ENCODE measurements at regions not wholly inside any gene's neighbourhood (a gene's known extent, or its start where the extent isn't known, plus 50 kb on each side); places are given as distances from the start of the nearest gene placed in this dataset.

DNA sequence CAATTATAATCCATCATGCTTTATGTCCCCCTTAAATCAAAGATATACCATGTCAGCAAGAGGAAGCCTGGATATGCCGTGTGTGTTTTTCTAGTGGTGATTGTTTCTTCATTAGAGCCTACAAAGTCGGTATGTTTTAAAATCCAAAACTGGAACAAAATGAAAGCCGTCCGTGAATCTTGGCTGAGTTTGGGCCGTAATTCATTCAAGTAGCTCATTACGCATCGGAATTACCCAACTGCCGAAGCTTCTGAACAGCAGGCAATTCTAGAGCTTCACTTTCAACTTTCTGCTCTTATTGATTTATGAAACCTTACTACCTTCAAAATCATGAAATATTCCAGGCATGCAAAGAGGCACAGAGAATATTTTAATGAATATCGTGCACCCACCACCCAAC lies 224.7 kb downstream of the AACS start:
- 93% methylated on average over 9 of the region's 9 CpGs; no CpG with 5 or more reads in 1 of the 2 experiments for WGBS, 2 experiments (ENCODE audit: extremely low coverage in 1 of 2, insufficient coverage in 1 of 2, insufficient read length in 1 of 2, insufficient replicate concordance in 2 of 2, low coverage in 1 of 2, low lambda C conversion rate in 2 of 2, missing lambda C conversion rate in 1 of 2)
- Histone ChIP-seq H3K4me2 (ENCODE audit: insufficient read depth in 1 of 2, low read depth in 2 of 2, low read length in 2 of 2) (no peak overlapping the region), H3K27ac (ENCODE audit: low read depth, low read length) (no peak overlapping the region), H3K9ac (replicated peaks in 1 of 4; ENCODE audit: extremely low read depth in 1 of 4, low read depth in 3 of 4, low read length in 3 of 4) (no peak overlapping the region), H2BK12ac (ENCODE audit: low read depth, low read length) (no peak overlapping the region), H2AFZ (ENCODE audit: low read length) (no peak overlapping the region), H2BK5ac (ENCODE audit: low read depth, low read length) (no peak overlapping the region), H3K4ac (replicated peaks; ENCODE audit: insufficient read length, low read depth, low read length) (no peak overlapping the region), H3K9me3 (ENCODE audit: insufficient read depth in 2 of 2, low read depth in 1 of 2, low read length in 1 of 2) (no peaks in the 10 kb centered on the region), H2BK15ac (ENCODE audit: low read length) (no peak overlapping the region), H3K4me1 (replicated peaks in 1 of 4; ENCODE audit: control insufficient read depth in 3 of 4, insufficient read depth in 4 of 4, low read length in 3 of 4) (peaks cover 0 to 8% (median 2%) of the 10 kb centered on the region in 4 experiments; a peak in 4 of 7 replicates), H4K91ac (replicated peaks; ENCODE audit: insufficient read length, low read length) (no peak overlapping the region), H3K23ac (ENCODE audit: insufficient read length) (no peak overlapping the region), H4K8ac (ENCODE audit: extremely low read depth, insufficient read depth, low read length) (no peak overlapping the region), H4K20me1 (replicated peaks in 1 of 2; ENCODE audit: control insufficient read depth in 1 of 2, insufficient read depth in 2 of 2, low read length in 2 of 2) (peaks cover 3 to 8% of the 10 kb centered on the region in 2 experiments), H3K27me3 (replicated peaks in 1 of 4; ENCODE audit: control insufficient read depth in 3 of 4, extremely low read depth in 1 of 4, insufficient read depth in 3 of 4, low read length in 3 of 4) (no peaks in the 10 kb centered on the region), H2BK120ac (replicated peaks; ENCODE audit: low read depth, low read length) (no peak overlapping the region), H3K79me2 (ENCODE audit: control insufficient read depth in 1 of 2, insufficient read depth in 2 of 2, low read length in 2 of 2) (peaks cover 0 to 15% of the 10 kb centered on the region in 2 experiments; a peak in 2 of 4 replicates), H3K4me3 (ENCODE audit: extremely low read depth in 1 of 4, insufficient read depth in 2 of 4, low read depth in 3 of 4, low read length in 4 of 4) (no peak overlapping the region), H3K36me3 (ENCODE audit: control insufficient read depth in 2 of 4, insufficient read depth in 4 of 4, low read length in 3 of 4) (no peaks in the 10 kb centered on the region), H3K18ac (ENCODE audit: extremely low read depth, low read length) (no peak overlapping the region), H2AK5ac (ENCODE audit: low read depth, low read length) (no peak overlapping the region), H4K5ac (ENCODE audit: insufficient read length, low read depth, low read length) (no peak overlapping the region), H3K23me2 (ENCODE audit: low read depth, low read length) (no peaks in the 10 kb centered on the region), H3K14ac (ENCODE audit: insufficient read length) (no peak overlapping the region), H3K79me1 (ENCODE audit: low read depth, low read length) (peaks cover 8% of the 10 kb centered on the region; the same call in 1 of the 2 replicates), H3K56ac (replicated peaks; ENCODE audit: insufficient read length, low read depth, low read length) (no peak overlapping the region), H2BK20ac (ENCODE audit: low read length) (no peak overlapping the region)
- FAIRE-seq (no peak), DNase-seq (ENCODE audit: low read depth in 1 of 2, low spot score in 2 of 2) (no peak)
- no peak for TF ChIP-seq POLR2A (IDR thresholded peaks at IDR 0.05; ENCODE audit: control extremely low read depth in 1 of 2, low read depth in 2 of 2, low read length in 2 of 2)
- ChIA-PET CTCF (ENCODE audit: partially characterized antibody) (interaction anchor here (1.2 kb wide), 1 partner anchor 41 kb away, joined by 3 read pairs; no protein-coding TSS in a partner anchor), POLR2A (ENCODE audit: partially characterized antibody) (interaction anchor here (1.0 kb wide), 1 partner anchor 9 kb away, joined by 3 read pairs; no protein-coding TSS in a partner anchor)
